Spleen (tissue), 7 donors: ENCODE measurements at regions not wholly inside any gene's neighbourhood (a gene's known extent, or its start where the extent isn't known, plus 50 kb on each side); places are given as distances from the start of the nearest gene placed in this dataset.

Experiments used
- POLR2A ChIP-seq, 3 donors: fragments of 450-650 bp; IDR thresholded peaks; one replicate each; pipeline ENCODE4 v1.5.1; 2017; ENCODE audit warnings: antibody characterized with exemption in 3 of 3, mild to moderate bottlenecking in 1 of 3
- POLR2AphosphoS5 ChIP-seq, 3 donors: sonication (generic); formaldehyde crosslinking; IDR thresholded peaks; one replicate each; pipeline ENCODE4 v1.5.1; 2017; ENCODE audit warnings: antibody characterized with exemption in 3 of 3
- TF ChIP-seq, protein P1 (sequence below), 11 experiments: fragments of 200-600 bp in 7 of 11; fragments of 450-650 bp in 4 of 11; sonication (generic) in 4 of 11; IDR thresholded peaks in 8 of 11; conservative IDR thresholded peaks in 3 of 11; 1 replicate in 7 of 11; 2 replicates in 4 of 11; pipeline versions ENCODE4 v1.4.0 to v1.8.0; 2016 to 2021; ENCODE audit warnings: antibody characterized with exemption in 11 of 11, inconsistent platforms in 4 of 11, mild to moderate bottlenecking in 1 of 11
- donor health status: DM: no; HTN: no; CAD: no; lungs with moderate emphysema.
- donor health status: DM: no; HTN: no; CAD: no.
- donor health status: DM: no; HTN: no; CAD: no.

DNA sequence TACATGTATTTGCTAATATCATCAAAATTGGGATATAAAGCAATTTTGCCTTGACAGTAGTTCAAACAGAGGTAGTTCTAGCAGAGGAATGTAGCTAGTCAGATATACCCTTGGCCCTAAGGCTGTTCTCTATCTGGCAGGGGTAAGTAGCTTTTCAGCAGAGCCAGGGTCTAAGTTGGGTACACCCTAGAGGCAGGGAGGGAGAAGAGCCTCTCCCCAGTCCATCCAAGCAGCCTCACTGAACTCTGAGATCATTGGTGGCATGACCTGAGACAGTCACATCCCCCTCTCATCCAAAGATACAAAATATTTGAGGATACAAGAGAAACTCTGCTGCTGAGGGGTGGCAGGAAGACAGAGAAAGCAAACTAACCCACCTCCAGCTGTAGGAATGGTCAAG lies 343.7 kb downstream of the DHX15 start:
- TF ChIP-seq, protein P1, sequence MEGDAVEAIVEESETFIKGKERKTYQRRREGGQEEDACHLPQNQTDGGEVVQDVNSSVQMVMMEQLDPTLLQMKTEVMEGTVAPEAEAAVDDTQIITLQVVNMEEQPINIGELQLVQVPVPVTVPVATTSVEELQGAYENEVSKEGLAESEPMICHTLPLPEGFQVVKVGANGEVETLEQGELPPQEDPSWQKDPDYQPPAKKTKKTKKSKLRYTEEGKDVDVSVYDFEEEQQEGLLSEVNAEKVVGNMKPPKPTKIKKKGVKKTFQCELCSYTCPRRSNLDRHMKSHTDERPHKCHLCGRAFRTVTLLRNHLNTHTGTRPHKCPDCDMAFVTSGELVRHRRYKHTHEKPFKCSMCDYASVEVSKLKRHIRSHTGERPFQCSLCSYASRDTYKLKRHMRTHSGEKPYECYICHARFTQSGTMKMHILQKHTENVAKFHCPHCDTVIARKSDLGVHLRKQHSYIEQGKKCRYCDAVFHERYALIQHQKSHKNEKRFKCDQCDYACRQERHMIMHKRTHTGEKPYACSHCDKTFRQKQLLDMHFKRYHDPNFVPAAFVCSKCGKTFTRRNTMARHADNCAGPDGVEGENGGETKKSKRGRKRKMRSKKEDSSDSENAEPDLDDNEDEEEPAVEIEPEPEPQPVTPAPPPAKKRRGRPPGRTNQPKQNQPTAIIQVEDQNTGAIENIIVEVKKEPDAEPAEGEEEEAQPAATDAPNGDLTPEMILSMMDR (IDR thresholded peaks at IDR 0.05 in 8 of 11, conservative IDR thresholded peaks at IDR 0.05 in 3 of 11), result no peak
- TF ChIP-seq POLR2A (IDR thresholded peaks at IDR 0.05) (no peak), POLR2AphosphoS5 (IDR thresholded peaks at IDR 0.05) (no peak)
